ENCODE measurements at regions not wholly inside any gene's neighbourhood (a gene's known extent, or its start where the extent isn't known, plus 50 kb on each side); places are given as distances from the start of the nearest gene placed in this dataset.

GRCh38 chr17:68759002-68759342 lies 157.8 kb upstream of the FAM20A start:
- TF ChIP-seq CTCF (IDR thresholded peaks at IDR 0.05) (no peak), POLR2AphosphoS5 (IDR thresholded peaks at IDR 0.05) (no peak), POLR2A (IDR thresholded peaks at IDR 0.05) (no peak)
